ENCODE measurements at regions not wholly inside any gene's neighbourhood (a gene's known extent, or its start where the extent isn't known, plus 50 kb on each side); places are given as distances from the start of the nearest gene placed in this dataset.
"Not testable (repeated sequence)": the region's sequence is repeated elsewhere in the genome, so short reads cannot be mapped to it uniquely, and the experiment has no call there.

GRCh38 chr11:129743112-129743815 lies 72.4 kb upstream of the TMEM45B start:
- Histone ChIP-seq H3K9me3 (ENCODE audit: control insufficient read depth, insufficient read depth, low read length) (no peaks in the 10 kb centered on the region), H3K36me3 (ENCODE audit: control insufficient read depth, insufficient read depth, low read length) (no peaks in the 10 kb centered on the region), H3K27ac (ENCODE audit: low read depth, low read length) (no peak overlapping the region), H3K4me1 (ENCODE audit: control insufficient read depth, insufficient read depth, low read length) (no peaks in the 10 kb centered on the region), H3K27me3 (ENCODE audit: control insufficient read depth, insufficient read depth, low read length) (no peaks in the 10 kb centered on the region), H3K4me3 (ENCODE audit: low read depth, low read length) (no peak overlapping the region), H3K9ac (ENCODE audit: low read depth, low read length) (no peak overlapping the region)

- Histone ChIP-seq H3K9me3 (ENCODE audit: control insufficient read depth, insufficient read depth, low read length) (no peaks in the 10 kb centered on the region), H3K27ac (ENCODE audit: low read depth, low read length) (no peak overlapping the region), H3K27me3 (ENCODE audit: control insufficient read depth, insufficient read depth, low read length) (peaks cover 20% of the 10 kb centered on the region), H3K36me3 (ENCODE audit: control insufficient read depth, insufficient read depth, low read length) (no peaks in the 10 kb centered on the region), H3K4me3 (ENCODE audit: low read depth, low read length) (no peak overlapping the region), H3K9ac (ENCODE audit: low read depth, low read length) (no peak overlapping the region), H3K4me1 (ENCODE audit: control insufficient read depth, insufficient read depth, low read length) (no peaks in the 10 kb centered on the region)
Observed at GRCh38 chr11:129747071-129747470, 68.6 kb upstream of the TMEM45B start.

GRCh38 chr11:129749141-129749540 lies 66.5 kb upstream of the TMEM45B start:
- peaks cover 20% of the 10 kb centered on the region for H3K27me3 ChIP-seq (ENCODE audit: control insufficient read depth, insufficient read depth, low read length)
- no peaks in the 10 kb centered on the region for H3K9me3 ChIP-seq (ENCODE audit: control insufficient read depth, insufficient read depth, low read length)
- H3K9ac ChIP-seq (ENCODE audit: low read depth, low read length): no peak overlapping the region
- no peaks in the 10 kb centered on the region for H3K36me3 ChIP-seq (ENCODE audit: control insufficient read depth, insufficient read depth, low read length)
- H3K4me3 ChIP-seq (ENCODE audit: low read depth, low read length): no peak overlapping the region
- H3K27ac ChIP-seq (ENCODE audit: low read depth, low read length): no peak overlapping the region
- no peaks in the 10 kb centered on the region for H3K4me1 ChIP-seq (ENCODE audit: control insufficient read depth, insufficient read depth, low read length)

GRCh38 chr11:129750343-129751292 lies 65.0 kb upstream of the TMEM45B start:
- Histone ChIP-seq H3K9ac (ENCODE audit: low read depth, low read length) (no peak overlapping the region), H3K27ac (ENCODE audit: low read depth, low read length) (no peak overlapping the region), H3K4me1 (ENCODE audit: control insufficient read depth, insufficient read depth, low read length) (no peaks in the 10 kb centered on the region), H3K27me3 (ENCODE audit: control insufficient read depth, insufficient read depth, low read length) (peaks cover 20% of the 10 kb centered on the region), H3K4me3 (ENCODE audit: low read depth, low read length) (peak overlapping the region; percentile 45; the same call in 1 of the 2 replicates), H3K9me3 (ENCODE audit: control insufficient read depth, insufficient read depth, low read length) (no peaks in the 10 kb centered on the region), H3K36me3 (ENCODE audit: control insufficient read depth, insufficient read depth, low read length) (no peaks in the 10 kb centered on the region)

GRCh38 chr11:129751511-129751910 lies 64.1 kb upstream of the TMEM45B start:
- Histone ChIP-seq H3K4me3 (ENCODE audit: low read depth, low read length) (no peak overlapping the region), H3K27me3 (ENCODE audit: control insufficient read depth, insufficient read depth, low read length) (peaks cover 20% of the 10 kb centered on the region), H3K9ac (ENCODE audit: low read depth, low read length) (no peak overlapping the region), H3K36me3 (ENCODE audit: control insufficient read depth, insufficient read depth, low read length) (no peaks in the 10 kb centered on the region), H3K4me1 (ENCODE audit: control insufficient read depth, insufficient read depth, low read length) (no peaks in the 10 kb centered on the region), H3K9me3 (ENCODE audit: control insufficient read depth, insufficient read depth, low read length) (no peaks in the 10 kb centered on the region), H3K27ac (ENCODE audit: low read depth, low read length) (no peak overlapping the region)

GRCh38 chr11:129763569-129763968 lies 52.1 kb upstream of the TMEM45B start:
- H3K27me3 ChIP-seq (ENCODE audit: control insufficient read depth, insufficient read depth, low read length); H3K9me3 ChIP-seq (ENCODE audit: control insufficient read depth, insufficient read depth, low read length); H3K27ac ChIP-seq (ENCODE audit: low read depth, low read length); H3K9ac ChIP-seq (ENCODE audit: low read depth, low read length); H3K4me3 ChIP-seq (ENCODE audit: low read depth, low read length); H3K4me1 ChIP-seq (ENCODE audit: control insufficient read depth, insufficient read depth, low read length); H3K36me3 ChIP-seq (ENCODE audit: control insufficient read depth, insufficient read depth, low read length): not testable (repeated sequence)

- not testable (repeated sequence) for H3K4me1 ChIP-seq (ENCODE audit: control insufficient read depth, insufficient read depth, low read length); H3K27ac ChIP-seq (ENCODE audit: low read depth, low read length); H3K4me3 ChIP-seq (ENCODE audit: low read depth, low read length); H3K27me3 ChIP-seq (ENCODE audit: control insufficient read depth, insufficient read depth, low read length); H3K36me3 ChIP-seq (ENCODE audit: control insufficient read depth, insufficient read depth, low read length); H3K9ac ChIP-seq (ENCODE audit: low read depth, low read length); H3K9me3 ChIP-seq (ENCODE audit: control insufficient read depth, insufficient read depth, low read length)
Observed at GRCh38 chr11:129764204-129764603, 51.4 kb upstream of the TMEM45B start.

All from HUES48 (cell line).